ENCODE measurements at regions not wholly inside any gene's neighbourhood (a gene's known extent, or its start where the extent isn't known, plus 50 kb on each side); places are given as distances from the start of the nearest gene placed in this dataset.

GRCh38 chr1:58317694-58318093 lies 228.8 kb downstream of the OMA1 start:
- TF ChIP-seq CTCF (conservative IDR thresholded peaks at IDR 0.05; ENCODE audit: low read depth, low read length) (no peak), EZH2phosphoT487 (IDR thresholded peaks at IDR 0.05; ENCODE audit: borderline replicate concordance, low read length) (no peak)

All from PC-3 (cell line).